A549 (cell line): ENCODE measurements at regions not wholly inside any gene's neighbourhood (a gene's known extent, or its start where the extent isn't known, plus 50 kb on each side); places are given as distances from the start of the nearest gene placed in this dataset.

Source experiments
- ATAC-seq, 2 experiments: fragments of 200-7000 bp in 1 of 2; fragments of >200 bp in 1 of 2; cut with Nextera tagmentation in 1 of 2; cut with Tn5 transposase in 1 of 2; 3 replicates each; pipeline versions ENCODE4 v1.8.0 to v1.9.1; 2018 to 2020; ENCODE audit warnings: mild to moderate bottlenecking in 1 of 2, moderate library complexity in 1 of 2
- CTCF ChIA-PET: fragments of 300-600 bp; sonication (Branson Sonifier 250); formaldehyde crosslinking; extraction: SDS; loops from one replicate; lab custom pipeline; 2021; ENCODE audit warnings: antibody characterized with exemption, inconsistent platforms; lab: Yijun Ruan, JAX
- POLR2A ChIA-PET: fragments of 350-600 bp; formaldehyde crosslinking; extraction: SDS; loops from one replicate; lab custom pipeline; 2021; ENCODE audit warnings: antibody characterized with exemption, inconsistent platforms; lab: Yijun Ruan, JAX
- DNase-seq, 2 experiments: peaks; one replicate each; pipeline versions ENCODE4 v3.0.0 to v3.0.0-alpha.2; 2011 to 2016; ENCODE audit warnings: low read depth in 1 of 2, low spot score in 1 of 2
- FAIRE-seq: peaks from 2 replicates; lab custom pipeline; 2011; peaks lifted over from hg19 to GRCh38; lab: Jason Lieb, UNC
- H3K27ac ChIP-seq, 2 experiments: fragments of >200 bp; sonication (Bioruptor Twin); formaldehyde crosslinking; 3 replicates each; pipeline ENCODE4 v1.5.1; 2016 to 2017
- H3K4me1 ChIP-seq: fragments of >200 bp; sonication (Bioruptor Twin); formaldehyde crosslinking; 3 replicates; pipeline ENCODE4 v1.6.1; 2016
- H3K4me2 ChIP-seq: fragments of >200 bp; sonication (Bioruptor Twin); formaldehyde crosslinking; 3 replicates; pipeline ENCODE4 v1.6.1; 2016
- H3K4me3 ChIP-seq: fragments of >200 bp; sonication (Bioruptor Twin); formaldehyde crosslinking; 3 replicates; pipeline ENCODE4 v1.5.1; 2016
- H3K9me3 ChIP-seq: fragments of >200 bp; sonication (Bioruptor Twin); formaldehyde crosslinking; 3 replicates; pipeline ENCODE4 v1.6.1; 2016
- BHLHE40 ChIP-seq: IDR thresholded peaks from 2 replicates; pipeline ENCODE4 v1.6.1; 2012; ENCODE audit warnings: low read depth, low read length, inconsistent platforms
- CBX2 ChIP-seq: fragments of 200-600 bp; sonication (generic); IDR thresholded peaks from 2 replicates; pipeline ENCODE4 v1.6.1; 2016; ENCODE audit warnings: low read depth, mild to moderate bottlenecking, borderline replicate concordance
- CBX8 ChIP-seq: fragments of 200-600 bp; sonication (generic); IDR thresholded peaks from 2 replicates; pipeline ENCODE4 v1.6.1; 2016
- EHMT2 ChIP-seq: fragments of 200-600 bp; sonication (generic); IDR thresholded peaks from 2 replicates; pipeline ENCODE4 v1.6.1; 2016; ENCODE audit warnings: antibody characterized with exemption, low read depth, mild to moderate bottlenecking, moderate library complexity
- ELK1 ChIP-seq: fragments of 150-350 bp; IDR thresholded peaks from 2 replicates; pipeline ENCODE4 v1.6.1; 2014; ENCODE audit warnings: low read depth, mild to moderate bottlenecking, low read length
- FOXS1 ChIP-seq: fragments of 250-450 bp; sonication (Bioruptor Pico); IDR thresholded peaks from 2 replicates; pipeline ENCODE4 v1.5.0; 2020; ENCODE audit warnings: mild to moderate bottlenecking, moderate library complexity
- GATA3 ChIP-seq: IDR thresholded peaks from 2 replicates; pipeline ENCODE4 v1.6.1; 2012; ENCODE audit warnings: borderline replicate concordance
- HEYL ChIP-seq: fragments of 250-450 bp; sonication (Bioruptor Pico); IDR thresholded peaks from 2 replicates; pipeline ENCODE4 v1.8.0; 2021; ENCODE audit warnings: mild to moderate bottlenecking, moderate library complexity
- HOXB5 ChIP-seq: fragments of 250-450 bp; sonication (Bioruptor Pico); IDR thresholded peaks from 2 replicates; pipeline ENCODE4 v1.5.0; 2020; ENCODE audit warnings: mild to moderate bottlenecking, moderate library complexity
- JUN ChIP-seq, 2 experiments: fragments of >200 bp; sonication (Bioruptor Twin); formaldehyde crosslinking; IDR thresholded peaks; 2 replicates in 1 of 2; 3 replicates in 1 of 2; pipeline ENCODE4 v1.6.1; 2016 to 2017
- KDM1A ChIP-seq: fragments of 200-600 bp; sonication (generic); IDR thresholded peaks from 2 replicates; pipeline ENCODE4 v1.6.1; 2016; ENCODE audit warnings: low read depth, mild to moderate bottlenecking
- MAZ ChIP-seq: fragments of 150-350 bp; IDR thresholded peaks from 2 replicates; pipeline ENCODE4 v1.6.1; 2014; ENCODE audit warnings: antibody characterized with exemption, low read depth, low read length, borderline replicate concordance
- NFE2L2 ChIP-seq: fragments of 150-350 bp; conservative IDR thresholded peaks from 2 replicates; pipeline ENCODE4 v1.6.1; 2014; ENCODE audit warnings: low read length
- NPAS2 ChIP-seq: fragments of 250-450 bp; sonication (Bioruptor Pico); IDR thresholded peaks from 2 replicates; pipeline ENCODE4 v1.8.0; 2022; ENCODE audit warnings: mild to moderate bottlenecking, moderate library complexity, borderline replicate concordance
- NR3C1 ChIP-seq: fragments of >200 bp; sonication (Bioruptor Twin); formaldehyde crosslinking; IDR thresholded peaks from 3 replicates; pipeline ENCODE4 v1.6.1; 2017
- PBX3 ChIP-seq: IDR thresholded peaks from 2 replicates; pipeline ENCODE4 v1.6.1; 2012
- PHF8 ChIP-seq: fragments of 200-600 bp; sonication (generic); IDR thresholded peaks from 2 replicates; pipeline ENCODE4 v1.6.1; 2016; ENCODE audit warnings: low read depth, mild to moderate bottlenecking, antibody characterized with exemption, moderate library complexity, borderline replicate concordance
- POLR2AphosphoS2 ChIP-seq: conservative IDR thresholded peaks from 2 replicates; pipeline ENCODE4 v1.6.1; 2012; ENCODE audit warnings: low read length, improper control_type of control experiment, inconsistent platforms
- RAD21 ChIP-seq, 2 experiments: fragments of >200 bp in 1 of 2; sonication (Bioruptor Twin) in 1 of 2; formaldehyde crosslinking in 1 of 2; IDR thresholded peaks in 1 of 2; conservative IDR thresholded peaks in 1 of 2; 2 replicates in 1 of 2; 3 replicates in 1 of 2; pipeline ENCODE4 v1.6.1; 2012 to 2018; ENCODE audit warnings: inconsistent platforms in 1 of 2
- RARB ChIP-seq: fragments of 250-450 bp; sonication (Bioruptor Pico); IDR thresholded peaks from 2 replicates; pipeline ENCODE4 v1.8.0; 2021; ENCODE audit warnings: mild to moderate bottlenecking, moderate library complexity
- RCOR1 ChIP-seq: fragments of 150-350 bp; IDR thresholded peaks from 2 replicates; pipeline ENCODE4 v1.6.1; 2014; ENCODE audit warnings: antibody characterized with exemption, low read length, low read depth
- RFX5 ChIP-seq: fragments of 450-650 bp; IDR thresholded peaks from 2 replicates; pipeline ENCODE4 v1.7.1; 2014; ENCODE audit warnings: antibody characterized with exemption, mild to moderate bottlenecking, moderate library complexity
- RNF2 ChIP-seq: fragments of 200-600 bp; sonication (generic); IDR thresholded peaks from 2 replicates; pipeline ENCODE4 v1.6.1; 2016; ENCODE audit warnings: low read depth, mild to moderate bottlenecking, antibody characterized with exemption, moderate library complexity, borderline replicate concordance
- WGBS: methylation state at CpG from one replicate; pipeline ENCODE4 v1.1.6; 2017; ENCODE audit errors: missing lambda C conversion rate; 5-methylcytosine and 5-hydroxymethylcytosine counted together
- TF ChIP-seq, protein P1 (sequence below): fragments of >200 bp; sonication (Bioruptor Twin); formaldehyde crosslinking; IDR thresholded peaks from 3 replicates; pipeline ENCODE4 v1.6.1; 2016
- TF ChIP-seq, protein P2 (sequence below): IDR thresholded peaks from 2 replicates; pipeline ENCODE4 v1.6.1; 2012; ENCODE audit warnings: low read depth, borderline replicate concordance

DNA sequence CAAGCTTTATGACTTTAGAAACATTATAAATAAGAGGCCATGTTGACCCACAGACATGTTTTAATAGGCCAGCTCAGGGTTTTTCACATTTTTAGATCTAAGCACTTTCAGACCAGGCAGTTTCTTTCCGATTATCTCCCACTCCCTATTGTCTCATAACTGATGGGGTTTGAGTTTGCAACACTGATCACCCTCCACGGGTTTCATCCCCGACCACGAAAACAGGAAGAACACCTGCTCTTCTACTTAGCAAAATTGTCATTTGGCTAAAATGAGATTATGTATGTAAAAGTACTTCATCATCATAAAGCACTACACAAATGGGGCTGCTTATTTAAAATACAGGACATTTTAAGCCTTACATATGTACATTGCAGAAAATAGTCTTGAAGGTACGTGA lies 407.9 kb downstream of the HNRNPD start:
- WGBS: 2% methylated on average over 5 of the region's 5 CpGs
- TF ChIP-seq RCOR1: no peak
- TF ChIP-seq, protein P1, sequence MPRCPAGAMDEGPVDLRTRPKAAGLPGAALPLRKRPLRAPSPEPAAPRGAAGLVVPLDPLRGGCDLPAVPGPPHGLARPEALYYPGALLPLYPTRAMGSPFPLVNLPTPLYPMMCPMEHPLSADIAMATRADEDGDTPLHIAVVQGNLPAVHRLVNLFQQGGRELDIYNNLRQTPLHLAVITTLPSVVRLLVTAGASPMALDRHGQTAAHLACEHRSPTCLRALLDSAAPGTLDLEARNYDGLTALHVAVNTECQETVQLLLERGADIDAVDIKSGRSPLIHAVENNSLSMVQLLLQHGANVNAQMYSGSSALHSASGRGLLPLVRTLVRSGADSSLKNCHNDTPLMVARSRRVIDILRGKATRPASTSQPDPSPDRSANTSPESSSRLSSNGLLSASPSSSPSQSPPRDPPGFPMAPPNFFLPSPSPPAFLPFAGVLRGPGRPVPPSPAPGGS: no peak
- TF ChIP-seq GATA3: no peak
- no peak for TF ChIP-seq CBX2
- no peak for TF ChIP-seq NR3C1
- TF ChIP-seq NPAS2 (CRISPR knock-in tag): no peak
- no peak for TF ChIP-seq RARB (CRISPR knock-in tag)
- ChIA-PET CTCF (no interaction called here), POLR2A (no interaction called here)
- Histone ChIP-seq H3K9me3 (no peaks in the 10 kb centered on the region), H3K4me2 (no peak overlapping the region), H3K4me3 (no peak overlapping the region), H3K4me1 (no peaks in the 10 kb centered on the region), H3K27ac (no peak overlapping the region)
- FAIRE-seq (no peak), ATAC-seq (no peak), DNase-seq (no peak)

GRCh38 chr4:81965454-81965853 lies 408.3 kb downstream of the HNRNPD start:
- ChIA-PET POLR2A (no interaction called here), CTCF (no interaction called here)
- DNase-seq (no peak), FAIRE-seq (no peak), ATAC-seq (no peak)
- H3K27ac ChIP-seq: no peak overlapping the region
- H3K4me3 ChIP-seq: no peak overlapping the region
- no peak overlapping the region for H3K4me2 ChIP-seq
- H3K9me3 ChIP-seq: no peaks in the 10 kb centered on the region
- no peaks in the 10 kb centered on the region for H3K4me1 ChIP-seq
- no peak for TF ChIP-seq ELK1
- TF ChIP-seq CBX8: no peak
- TF ChIP-seq GATA3: no peak
- no peak for TF ChIP-seq NR3C1
- no peak for TF ChIP-seq PHF8
- no peak for TF ChIP-seq EHMT2
- TF ChIP-seq RFX5: no peak
- WGBS: 0% methylated on average over 1 of the region's 1 CpG

- no peak for FAIRE-seq
- ChIA-PET CTCF (no interaction called here), POLR2A (no interaction called here)
- DNase-seq: no peak
- H3K4me1 ChIP-seq: no peaks in the 10 kb centered on the region
- TF ChIP-seq RAD21 (conservative IDR thresholded peaks at IDR 0.05 in 1 of 2, IDR thresholded peaks at IDR 0.05 in 1 of 2): no peak
- no peak for TF ChIP-seq ELK1
- TF ChIP-seq POLR2AphosphoS2: no peak
- no peak for TF ChIP-seq MAZ
- TF ChIP-seq BHLHE40: no peak
- no peak for TF ChIP-seq FOXS1 (CRISPR knock-in tag)
- no peak for TF ChIP-seq NFE2L2
- TF ChIP-seq KDM1A: no peak
- TF ChIP-seq, protein P2, sequence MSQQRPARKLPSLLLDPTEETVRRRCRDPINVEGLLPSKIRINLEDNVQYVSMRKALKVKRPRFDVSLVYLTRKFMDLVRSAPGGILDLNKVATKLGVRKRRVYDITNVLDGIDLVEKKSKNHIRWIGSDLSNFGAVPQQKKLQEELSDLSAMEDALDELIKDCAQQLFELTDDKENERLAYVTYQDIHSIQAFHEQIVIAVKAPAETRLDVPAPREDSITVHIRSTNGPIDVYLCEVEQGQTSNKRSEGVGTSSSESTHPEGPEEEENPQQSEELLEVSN: no peak
- no peak for TF ChIP-seq HOXB5 (CRISPR knock-in tag)
- TF ChIP-seq RCOR1: no peak
- no peak for TF ChIP-seq PBX3
- TF ChIP-seq JUN (IDR thresholded peaks at IDR 0.05): no peak
- TF ChIP-seq HEYL (CRISPR knock-in tag): no peak
- TF ChIP-seq PHF8: no peak
- TF ChIP-seq RNF2: no peak
- ATAC-seq: no peak
- no peaks in the 10 kb centered on the region for H3K9me3 ChIP-seq
- H3K4me3 ChIP-seq: no peak overlapping the region
- H3K27ac ChIP-seq: no peak overlapping the region
- no peak overlapping the region for H3K4me2 ChIP-seq
These were observed 410.1 kb downstream of the HNRNPD start for GRCh38 chr4:81963763-81964020.
